Kidney capillary endothelial cell (primary cell): ENCODE measurements at regions not wholly inside any gene's neighbourhood (a gene's known extent, or its start where the extent isn't known, plus 50 kb on each side); places are given as distances from the start of the nearest gene placed in this dataset.

Experiments
- DNase-seq: peaks from one replicate; pipeline ENCODE4 v3.0.0-alpha.2; 2018; ENCODE audit warnings: low spot score

DNA sequence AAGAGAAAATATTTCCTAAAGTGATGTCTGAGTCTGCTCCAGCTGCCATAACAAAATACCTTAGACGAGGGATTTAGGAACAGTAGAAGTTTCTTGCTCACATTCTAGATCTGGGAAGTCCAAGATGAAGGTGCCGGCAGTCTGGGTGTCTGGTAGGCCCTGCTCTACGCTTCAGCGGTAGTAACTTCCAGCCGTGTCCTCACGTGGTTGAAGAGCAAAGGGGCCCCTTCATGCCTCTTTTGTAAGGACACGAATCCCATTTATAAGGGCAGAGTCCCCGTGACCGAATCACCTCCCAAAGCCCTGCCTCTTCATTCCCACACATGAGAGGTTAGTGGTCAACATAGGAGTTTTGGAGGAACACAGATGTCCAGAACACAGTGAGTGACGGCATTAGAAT is 52.2 kb upstream of the INPP5A start:
- DNase-seq = no peak

- no peak for DNase-seq
Observed at GRCh38 chr10:132486539-132487121, 51.0 kb upstream of the INPP5A start.

GRCh38 chr10:132487241-132488135 is 50.1 kb upstream of the INPP5A start:
- no peak for DNase-seq
